H9 (cell line): ENCODE measurements at regions not wholly inside any gene's neighbourhood (a gene's known extent, or its start where the extent isn't known, plus 50 kb on each side); places are given as distances from the start of the nearest gene placed in this dataset.

ENCODE experiments used
- DNase-seq: peaks from one replicate; pipeline ENCODE4 v3.0.0-alpha.2; 2017
- H2AFZ ChIP-seq: one replicate; pipeline ENCODE4 v1.6.1; 2013; ENCODE audit warnings: mild to moderate bottlenecking, low read length, control low read depth, moderate library complexity
- H2AK5ac ChIP-seq: 2 replicates; pipeline ENCODE4 v1.6.1; 2013; ENCODE audit warnings: low read length, control low read depth, mixed read lengths; ENCODE audit not compliant: insufficient read length
- H2BK120ac ChIP-seq: one replicate; pipeline ENCODE4 v1.6.1; 2013; ENCODE audit warnings: low read depth, mild to moderate bottlenecking, low read length, control low read depth, inconsistent platforms; ENCODE audit not compliant: poor library complexity, severe bottlenecking
- H2BK12ac ChIP-seq: 2 replicates; pipeline ENCODE4 v1.6.1; 2013; ENCODE audit warnings: low read length, control low read depth, mixed read lengths, low read depth; ENCODE audit not compliant: insufficient read length
- H2BK15ac ChIP-seq: 2 replicates; pipeline ENCODE4 v1.6.1; 2013; ENCODE audit warnings: low read depth, low read length, control low read depth
- H2BK20ac ChIP-seq: one replicate; pipeline ENCODE4 v1.6.1; 2013; ENCODE audit warnings: low read depth, mild to moderate bottlenecking, low read length, control low read depth, inconsistent platforms; ENCODE audit not compliant: poor library complexity, severe bottlenecking
- H2BK5ac ChIP-seq: 2 replicates; pipeline ENCODE4 v1.6.1; 2013; ENCODE audit warnings: low read length, control low read depth, mixed read lengths; ENCODE audit not compliant: insufficient read length
- H3K14ac ChIP-seq: 2 replicates; pipeline ENCODE4 v1.6.1; 2013; ENCODE audit warnings: low read length, control low read depth; ENCODE audit not compliant: insufficient read depth
- H3K18ac ChIP-seq: 2 replicates; pipeline ENCODE4 v1.6.1; 2013; ENCODE audit warnings: low read depth, mild to moderate bottlenecking, mixed read lengths, low read length, control low read depth; ENCODE audit not compliant: insufficient read length
- H3K23ac ChIP-seq: 2 replicates; pipeline ENCODE4 v1.6.1; 2013; ENCODE audit warnings: low read length, control low read depth, mixed read lengths, low read depth; ENCODE audit not compliant: insufficient read length
- H3K23me2 ChIP-seq: 2 replicates; pipeline ENCODE4 v1.6.1; 2013; ENCODE audit warnings: low read depth, mild to moderate bottlenecking, mixed read lengths, low read length, control low read depth; ENCODE audit not compliant: insufficient read length, poor library complexity, severe bottlenecking
- H3K27ac ChIP-seq: 2 replicates; pipeline ENCODE4 v1.5.1; 2013; ENCODE audit warnings: low read length, control low read depth, mixed read lengths, low read depth; ENCODE audit not compliant: insufficient read length
- H3K27me3 ChIP-seq: 2 replicates; pipeline ENCODE4 v1.6.1; 2013; ENCODE audit warnings: low read length, control low read depth, inconsistent platforms; ENCODE audit not compliant: insufficient read depth
- H3K4ac ChIP-seq: 2 replicates; pipeline ENCODE4 v1.6.1; 2013; ENCODE audit warnings: low read depth, mild to moderate bottlenecking, control low read depth, inconsistent platforms, low read length, moderate library complexity
- H3K4me1 ChIP-seq: 2 replicates; pipeline ENCODE4 v1.6.1; 2013; ENCODE audit warnings: low read length, control low read depth, inconsistent platforms; ENCODE audit not compliant: insufficient read depth
- H3K4me2 ChIP-seq: 2 replicates; pipeline ENCODE4 v1.6.1; 2013; ENCODE audit warnings: low read length, control low read depth, mixed read lengths; ENCODE audit not compliant: insufficient read length, insufficient read depth
- H3K56ac ChIP-seq: 2 replicates; pipeline ENCODE4 v1.6.1; 2013; ENCODE audit warnings: low read depth, mild to moderate bottlenecking, mixed read lengths, low read length, control low read depth; ENCODE audit not compliant: insufficient read length
- H3K79me1 ChIP-seq: 2 replicates; pipeline ENCODE4 v1.6.1; 2013; ENCODE audit warnings: low read depth, mild to moderate bottlenecking, moderate library complexity, low read length, control low read depth, inconsistent platforms; ENCODE audit not compliant: insufficient read depth, poor library complexity, severe bottlenecking
- H3K79me2 ChIP-seq: 2 replicates; pipeline ENCODE4 v1.6.1; 2013; ENCODE audit warnings: low read length, control low read depth, inconsistent platforms; ENCODE audit not compliant: insufficient read depth
- H3K9ac ChIP-seq: 2 replicates; pipeline ENCODE4 v1.6.1; 2013; ENCODE audit warnings: low read length, control low read depth, mixed read lengths; ENCODE audit not compliant: insufficient read length; ENCODE audit errors: extremely low read depth
- H3K9me3 ChIP-seq: one replicate; pipeline ENCODE4 v1.6.1; 2013; ENCODE audit warnings: low read depth, low read length, inconsistent platforms; ENCODE audit not compliant: control insufficient read depth
- H3T11ph ChIP-seq: one replicate; pipeline ENCODE4 v1.6.1; 2013; ENCODE audit warnings: mild to moderate bottlenecking, low read length, control low read depth, inconsistent platforms
- H4K20me1 ChIP-seq: one replicate; pipeline ENCODE4 v1.6.1; 2013; ENCODE audit not compliant: control insufficient read depth, insufficient read length, insufficient read depth
- H4K5ac ChIP-seq: 2 replicates; pipeline ENCODE4 v1.6.1; 2013; ENCODE audit warnings: low read depth, mild to moderate bottlenecking, mixed read lengths, low read length, control low read depth; ENCODE audit not compliant: insufficient read length
- H4K8ac ChIP-seq: replicated peaks from 2 replicates; pipeline ENCODE4 v1.6.1; 2013; ENCODE audit warnings: low read length, control low read depth, mixed read lengths, low read depth; ENCODE audit not compliant: insufficient read length
- H4K91ac ChIP-seq: 2 replicates; pipeline ENCODE4 v1.6.1; 2013; ENCODE audit warnings: low read depth, mild to moderate bottlenecking, moderate library complexity, mixed read lengths, low read length, control low read depth; ENCODE audit not compliant: insufficient read length
- H3K27ac Mint-ChIP-seq, 3 experiments: 2 replicates in 2 of 3; 3 replicates in 1 of 3; pipeline ENCODE4 v1.8.0; 2020 to 2021; ENCODE audit warnings: mixed read lengths in 3 of 3, mild to moderate bottlenecking in 1 of 3, moderate library complexity in 1 of 3
- H3K27me3 Mint-ChIP-seq: 2 replicates; pipeline ENCODE4 v1.8.0; 2021; ENCODE audit warnings: low read depth, mild to moderate bottlenecking, moderate library complexity, mixed read lengths
- H3K36me3 Mint-ChIP-seq, 3 experiments: 2 replicates in 2 of 3; 3 replicates in 1 of 3; pipeline ENCODE4 v1.8.0; 2020 to 2021; ENCODE audit warnings: low read depth in 3 of 3, mixed read lengths in 3 of 3; ENCODE audit not compliant: insufficient read depth in 1 of 3
- H3K4me1 Mint-ChIP-seq, 2 experiments: 2 replicates each; pipeline ENCODE4 v1.8.0; 2020; ENCODE audit warnings: mixed read lengths in 2 of 2
- H3K4me3 Mint-ChIP-seq, 2 experiments: 2 replicates in 1 of 2; 3 replicates in 1 of 2; pipeline ENCODE4 v1.8.0; 2020 to 2021; ENCODE audit warnings: mild to moderate bottlenecking in 2 of 2, mixed read lengths in 2 of 2, moderate library complexity in 1 of 2
- H3K9me3 Mint-ChIP-seq, 2 experiments: 2 replicates in 1 of 2; 3 replicates in 1 of 2; pipeline ENCODE4 v1.8.0; 2020; ENCODE audit warnings: mild to moderate bottlenecking in 2 of 2, mixed read lengths in 2 of 2, moderate library complexity in 1 of 2
- WGBS: extraction: QIAGEN DNeasy Blood & Tissue Kit; methylation state at CpG from one replicate; pipeline ENCODE4 v1.1.7; 2013; ENCODE audit warnings: missing lambda C conversion rate, low lambda C conversion rate, mixed read lengths; ENCODE audit not compliant: insufficient read length; ENCODE audit errors: extremely low coverage; 5-methylcytosine and 5-hydroxymethylcytosine counted together
- TF ChIP-seq, protein P1 (sequence below): fragments of 200-600 bp; sonication (generic); conservative IDR thresholded peaks from 3 replicates; pipeline ENCODE4 v1.8.0; 2021; ENCODE audit warnings: antibody characterized with exemption, mild to moderate bottlenecking

DNA sequence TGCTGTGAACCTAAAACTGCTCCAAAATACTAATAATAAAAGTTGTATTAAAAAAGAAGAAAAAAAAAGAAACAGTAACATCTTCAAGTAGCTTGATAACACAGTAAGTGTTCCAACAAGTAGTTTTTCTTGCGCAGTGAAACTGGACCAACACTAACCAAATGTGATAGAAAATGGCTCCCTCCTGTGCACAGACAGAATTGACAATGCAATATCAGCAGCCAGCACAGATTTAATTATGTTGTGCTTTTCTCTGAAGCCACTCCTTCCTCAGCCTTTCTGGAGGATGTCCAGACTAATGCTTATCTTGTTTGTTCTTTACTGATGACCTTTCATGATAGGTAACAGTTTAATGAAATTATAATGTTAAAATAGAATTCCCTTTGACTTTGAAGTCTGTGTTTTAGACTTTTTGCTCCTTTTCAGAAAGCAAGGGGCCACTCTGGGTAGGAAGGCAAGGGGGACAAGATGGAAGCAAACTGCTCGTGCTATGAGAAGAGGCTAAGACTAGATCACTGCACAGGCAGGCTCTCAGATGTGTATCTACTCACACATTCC is 147.1 kb upstream of the RPL34 start:
- H4K20me1 ChIP-seq: no peaks in the 10 kb centered on the region
- H3K9me3 ChIP-seq: no peaks in the 10 kb centered on the region
- H2AK5ac ChIP-seq: no peak overlapping the region
- no peak overlapping the region for H3K4ac ChIP-seq
- no peak overlapping the region for H3K56ac ChIP-seq
- Mint-ChIP-seq H3K9me3 (no peaks in the 10 kb centered on the region), H3K27me3 (no peaks in the 10 kb centered on the region), H3K4me3 (no peak overlapping the region), H3K27ac (no peak overlapping the region), H3K36me3 (no peaks in the 10 kb centered on the region; a peak in 1 of 7 replicates), H3K4me1 (no peaks in the 10 kb centered on the region)
- H3K79me1 ChIP-seq: no peaks in the 10 kb centered on the region
- H3K14ac ChIP-seq: no peak overlapping the region
- H3K23me2 ChIP-seq: no peaks in the 10 kb centered on the region
- H3K4me1 ChIP-seq: no peaks in the 10 kb centered on the region
- H2BK5ac ChIP-seq: no peak overlapping the region
- H3K4me2 ChIP-seq: no peak overlapping the region
- WGBS: no CpG with 5 or more reads among the region's 2 CpGs
- no peak overlapping the region for H2AFZ ChIP-seq
- no peak overlapping the region for H2BK20ac ChIP-seq
- H4K5ac ChIP-seq: no peak overlapping the region
- H4K8ac ChIP-seq: no peak overlapping the region
- no peak overlapping the region for H3K23ac ChIP-seq
- no peak overlapping the region for H3T11ph ChIP-seq
- H3K79me2 ChIP-seq: no peaks in the 10 kb centered on the region
- no peak overlapping the region for H3K9ac ChIP-seq
- no peak overlapping the region for H2BK120ac ChIP-seq
- no peak for DNase-seq
- no peak overlapping the region for H2BK12ac ChIP-seq
- H2BK15ac ChIP-seq: no peak overlapping the region
- H3K27ac ChIP-seq: no peak overlapping the region
- TF ChIP-seq, protein P1, sequence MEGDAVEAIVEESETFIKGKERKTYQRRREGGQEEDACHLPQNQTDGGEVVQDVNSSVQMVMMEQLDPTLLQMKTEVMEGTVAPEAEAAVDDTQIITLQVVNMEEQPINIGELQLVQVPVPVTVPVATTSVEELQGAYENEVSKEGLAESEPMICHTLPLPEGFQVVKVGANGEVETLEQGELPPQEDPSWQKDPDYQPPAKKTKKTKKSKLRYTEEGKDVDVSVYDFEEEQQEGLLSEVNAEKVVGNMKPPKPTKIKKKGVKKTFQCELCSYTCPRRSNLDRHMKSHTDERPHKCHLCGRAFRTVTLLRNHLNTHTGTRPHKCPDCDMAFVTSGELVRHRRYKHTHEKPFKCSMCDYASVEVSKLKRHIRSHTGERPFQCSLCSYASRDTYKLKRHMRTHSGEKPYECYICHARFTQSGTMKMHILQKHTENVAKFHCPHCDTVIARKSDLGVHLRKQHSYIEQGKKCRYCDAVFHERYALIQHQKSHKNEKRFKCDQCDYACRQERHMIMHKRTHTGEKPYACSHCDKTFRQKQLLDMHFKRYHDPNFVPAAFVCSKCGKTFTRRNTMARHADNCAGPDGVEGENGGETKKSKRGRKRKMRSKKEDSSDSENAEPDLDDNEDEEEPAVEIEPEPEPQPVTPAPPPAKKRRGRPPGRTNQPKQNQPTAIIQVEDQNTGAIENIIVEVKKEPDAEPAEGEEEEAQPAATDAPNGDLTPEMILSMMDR: no peak
- H3K18ac ChIP-seq: no peak overlapping the region
- no peak overlapping the region for H4K91ac ChIP-seq
- no peaks in the 10 kb centered on the region for H3K27me3 ChIP-seq
